ENCODE measurements at regions not wholly inside any gene's neighbourhood (a gene's known extent, or its start where the extent isn't known, plus 50 kb on each side); places are given as distances from the start of the nearest gene placed in this dataset.

- TF ChIP-seq CTCF (IDR thresholded peaks at IDR 0.05; ENCODE audit: control extremely low read depth in 1 of 3, insufficient read depth in 1 of 3, low read depth in 1 of 3, low read length in 3 of 3) = no peak
- no peak for TF ChIP-seq RAD21 (IDR thresholded peaks at IDR 0.05 in 1 of 2, conservative IDR thresholded peaks at IDR 0.05 in 1 of 2; ENCODE audit: low read depth in 2 of 2, low read length in 2 of 2)
- TF ChIP-seq POLR2A (IDR thresholded peaks at IDR 0.05; ENCODE audit: control extremely low read depth in 1 of 2, low read depth in 2 of 2, low read length in 2 of 2) = no peak
- no peak for TF ChIP-seq EP300 (IDR thresholded peaks at IDR 0.05; ENCODE audit: borderline replicate concordance in 1 of 2, low read depth in 2 of 2, low read length in 2 of 2)
- no peak for TF ChIP-seq CHD1 (IDR thresholded peaks at IDR 0.05; ENCODE audit: low read depth, low read length)
- TF ChIP-seq GABPA (IDR thresholded peaks at IDR 0.05; ENCODE audit: borderline replicate concordance, insufficient read depth, low read length) = no peak
- TF ChIP-seq HDAC6 (IDR thresholded peaks at IDR 0.05; ENCODE audit: low read depth, low read length) = no peak
- TF ChIP-seq TBP (IDR thresholded peaks at IDR 0.05; ENCODE audit: low read depth, low read length) = no peak
Observed at GRCh38 chr5:96506376-96506775, 73.3 kb upstream of the PCSK1 start.

Measured in H1 (cell line).